WERI-Rb-1 (cell line): ENCODE measurements at regions not wholly inside any gene's neighbourhood (a gene's known extent, or its start where the extent isn't known, plus 50 kb on each side); places are given as distances from the start of the nearest gene placed in this dataset.

Experiments used
- DNase-seq: peaks from one replicate; pipeline ENCODE4 v3.0.0-alpha.2; 2020
- H3K27ac ChIP-seq: fragments of 250-450 bp; sonication (Bioruptor Pico); 2 replicates; pipeline ENCODE4 v1.5.1; 2020; ENCODE audit warnings: mild to moderate bottlenecking, moderate library complexity
- H3K27me3 ChIP-seq: fragments of 250-450 bp; sonication (Bioruptor Pico); 2 replicates; pipeline ENCODE4 v1.5.1; 2021; ENCODE audit warnings: mild to moderate bottlenecking, low read depth, moderate library complexity; ENCODE audit not compliant: insufficient read depth, severe bottlenecking
- H3K36me3 ChIP-seq: fragments of 250-450 bp; sonication (Bioruptor Pico); 2 replicates; pipeline ENCODE4 v1.5.1; 2020; ENCODE audit warnings: mild to moderate bottlenecking, moderate library complexity
- H3K4me3 ChIP-seq: 2 replicates; pipeline ENCODE4 v1.5.1; 2011; ENCODE audit warnings: low read depth, mild to moderate bottlenecking, control low read depth, low read length
- H3K9me3 ChIP-seq: fragments of 250-450 bp; sonication (Bioruptor Pico); 2 replicates; pipeline ENCODE4 v1.5.1; 2021; ENCODE audit warnings: mild to moderate bottlenecking, moderate library complexity; ENCODE audit not compliant: severe bottlenecking
- CTCF ChIP-seq: IDR thresholded peaks from 2 replicates; pipeline ENCODE4 v1.5.1; 2011; ENCODE audit warnings: low read depth, mild to moderate bottlenecking, control low read depth, inconsistent platforms, low read length

- Histone ChIP-seq H3K27me3 (no peaks in the 10 kb centered on the region), H3K9me3 (peaks cover 4% of the 10 kb centered on the region), H3K4me3 (no peak overlapping the region), H3K36me3 (no peaks in the 10 kb centered on the region), H3K27ac (no peak overlapping the region)
- DNase-seq, result no peak
- TF ChIP-seq CTCF, result no peak
Observed at GRCh38 chr10:76779796-76780301, 857.8 kb downstream of the KCNMA1 start.

- DNase-seq, result no peak
- no peaks in the 10 kb centered on the region for H3K27me3 ChIP-seq
- H3K27ac ChIP-seq, result no peak overlapping the region
- no peaks in the 10 kb centered on the region for H3K36me3 ChIP-seq
- H3K9me3 ChIP-seq, result peaks cover 4% of the 10 kb centered on the region
- H3K4me3 ChIP-seq, result no peak overlapping the region
- no peak for TF ChIP-seq CTCF
Observed at GRCh38 chr10:76778914-76779795, 858.5 kb downstream of the KCNMA1 start.

GRCh38 chr10:76774987-76775603 lies 862.5 kb downstream of the KCNMA1 start:
- TF ChIP-seq CTCF, result no peak
- H3K9me3 ChIP-seq, result peaks cover 4% of the 10 kb centered on the region
- H3K27me3 ChIP-seq, result no peaks in the 10 kb centered on the region
- no peaks in the 10 kb centered on the region for H3K36me3 ChIP-seq
- no peak overlapping the region for H3K4me3 ChIP-seq
- no peak for DNase-seq
- H3K27ac ChIP-seq, result no peak overlapping the region

DNA sequence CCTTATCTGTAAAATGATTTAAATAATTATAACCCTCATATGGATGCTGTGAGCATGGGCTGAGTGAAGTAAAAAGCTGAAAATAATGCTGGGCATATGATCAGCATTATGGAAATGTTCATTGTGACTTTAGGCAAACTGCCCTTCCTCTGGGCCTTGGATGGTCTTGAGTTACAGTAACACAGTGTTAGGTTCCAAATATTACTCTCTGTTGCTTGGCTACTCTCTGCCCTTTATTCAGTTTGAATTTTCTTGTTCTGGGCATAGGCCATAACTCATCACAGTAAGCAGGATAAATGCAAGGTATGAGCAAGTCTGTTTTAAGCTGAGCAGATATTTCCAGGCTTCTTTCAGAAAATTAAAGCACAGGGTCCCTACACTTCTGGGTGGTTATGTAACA lies 868.0 kb downstream of the KCNMA1 start:
- Histone ChIP-seq H3K4me3 (no peak overlapping the region), H3K36me3 (no peaks in the 10 kb centered on the region), H3K9me3 (no peaks in the 10 kb centered on the region), H3K27me3 (no peaks in the 10 kb centered on the region), H3K27ac (no peak overlapping the region)
- no peak for DNase-seq
- no peak for TF ChIP-seq CTCF

GRCh38 chr10:76769161-76769560 lies 868.4 kb downstream of the KCNMA1 start:
- no peak for DNase-seq
- H3K9me3 ChIP-seq, result no peaks in the 10 kb centered on the region
- no peaks in the 10 kb centered on the region for H3K36me3 ChIP-seq
- no peak overlapping the region for H3K4me3 ChIP-seq
- H3K27me3 ChIP-seq, result no peaks in the 10 kb centered on the region
- TF ChIP-seq CTCF, result no peak
- no peak overlapping the region for H3K27ac ChIP-seq
